ENCODE measurements at regions not wholly inside any gene's neighbourhood (a gene's known extent, or its start where the extent isn't known, plus 50 kb on each side); places are given as distances from the start of the nearest gene placed in this dataset.

DNA sequence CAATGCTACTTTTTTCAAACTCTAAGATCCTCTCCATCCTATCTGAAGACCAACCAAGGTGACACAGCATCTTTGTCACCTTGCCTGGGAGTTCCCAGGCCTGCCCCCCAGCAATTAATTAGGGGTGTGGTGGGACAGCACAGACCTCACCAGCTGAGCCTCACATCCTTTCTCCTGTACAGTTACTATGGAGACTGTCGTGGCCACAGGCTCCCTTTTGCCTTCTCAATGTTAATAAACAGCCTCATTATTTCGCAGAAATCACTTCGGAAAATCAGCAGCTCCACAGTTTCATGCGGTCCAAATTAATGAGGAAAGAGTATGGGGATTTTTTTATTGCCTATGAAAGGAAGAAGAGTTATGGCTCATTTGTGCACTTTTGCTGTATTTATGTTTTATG, 378.3 kb downstream of the NPHP4 start:
- TF ChIP-seq, protein P1, sequence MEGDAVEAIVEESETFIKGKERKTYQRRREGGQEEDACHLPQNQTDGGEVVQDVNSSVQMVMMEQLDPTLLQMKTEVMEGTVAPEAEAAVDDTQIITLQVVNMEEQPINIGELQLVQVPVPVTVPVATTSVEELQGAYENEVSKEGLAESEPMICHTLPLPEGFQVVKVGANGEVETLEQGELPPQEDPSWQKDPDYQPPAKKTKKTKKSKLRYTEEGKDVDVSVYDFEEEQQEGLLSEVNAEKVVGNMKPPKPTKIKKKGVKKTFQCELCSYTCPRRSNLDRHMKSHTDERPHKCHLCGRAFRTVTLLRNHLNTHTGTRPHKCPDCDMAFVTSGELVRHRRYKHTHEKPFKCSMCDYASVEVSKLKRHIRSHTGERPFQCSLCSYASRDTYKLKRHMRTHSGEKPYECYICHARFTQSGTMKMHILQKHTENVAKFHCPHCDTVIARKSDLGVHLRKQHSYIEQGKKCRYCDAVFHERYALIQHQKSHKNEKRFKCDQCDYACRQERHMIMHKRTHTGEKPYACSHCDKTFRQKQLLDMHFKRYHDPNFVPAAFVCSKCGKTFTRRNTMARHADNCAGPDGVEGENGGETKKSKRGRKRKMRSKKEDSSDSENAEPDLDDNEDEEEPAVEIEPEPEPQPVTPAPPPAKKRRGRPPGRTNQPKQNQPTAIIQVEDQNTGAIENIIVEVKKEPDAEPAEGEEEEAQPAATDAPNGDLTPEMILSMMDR (IDR thresholded peaks at IDR 0.05): no peak
- TF ChIP-seq POLR2A (IDR thresholded peaks at IDR 0.05): no peak
- Histone ChIP-seq H3K4me3 (no peak overlapping the region), H3K27me3 (peaks cover 0 to 53% (median 11%) of the 10 kb centered on the region in 9 donors), H3K27ac (no peak overlapping the region), H3K36me3 (no peaks in the 10 kb centered on the region), H3K9me3 (peaks cover 0 to 12% (median 0%) of the 10 kb centered on the region in 12 donors), H3K4me1 (no peaks in the 10 kb centered on the region)
- DNase-seq (no peak), ATAC-seq (no peak)
- 84 to 86% (median 85%) methylated on average over 4 of the region's 4 CpGs for WGBS, 4 donors
- intact Hi-C loops (cut with DNase I): no loop called here

DNA sequence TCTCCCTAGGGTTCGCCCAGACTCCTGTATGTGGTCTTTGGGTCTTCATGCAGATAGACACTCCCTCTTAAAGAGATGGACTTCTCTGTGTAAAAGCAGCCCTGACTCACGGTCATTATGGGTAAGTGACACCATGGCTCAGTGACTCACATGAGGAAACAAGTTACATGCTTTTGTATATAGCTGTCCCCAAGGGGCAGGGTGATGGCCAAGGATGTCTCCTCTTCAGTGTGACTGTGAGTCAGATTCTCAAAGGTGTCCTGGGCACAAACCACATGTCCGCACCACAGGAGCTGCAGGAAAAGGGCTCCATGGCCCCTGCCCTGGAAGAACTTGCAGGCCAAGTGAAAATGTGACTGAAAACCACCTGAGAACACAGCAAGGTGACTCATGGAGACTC, 380.4 kb downstream of the NPHP4 start:
- H3K9me3 ChIP-seq: peaks cover 0 to 24% (median 2%) of the 10 kb centered on the region in 12 donors
- no peaks in the 10 kb centered on the region for H3K4me1 ChIP-seq
- DNase-seq (no peak), ATAC-seq (no peak)
- H3K4me3 ChIP-seq: no peak overlapping the region
- no peaks in the 10 kb centered on the region for H3K36me3 ChIP-seq
- whole genome bisulfite sequencing, 4 donors: 82 to 95% (median 85%) methylated on average over 3 of the region's 3 CpGs
- intact Hi-C loops (cut with DNase I): no loop called here
- H3K27ac ChIP-seq: no peak overlapping the region
- TF ChIP-seq, protein P1 (IDR thresholded peaks at IDR 0.05): no peak
- TF ChIP-seq POLR2A (IDR thresholded peaks at IDR 0.05): no peak
- peaks cover 0 to 35% (median 10%) of the 10 kb centered on the region in 9 donors for H3K27me3 ChIP-seq

DNA sequence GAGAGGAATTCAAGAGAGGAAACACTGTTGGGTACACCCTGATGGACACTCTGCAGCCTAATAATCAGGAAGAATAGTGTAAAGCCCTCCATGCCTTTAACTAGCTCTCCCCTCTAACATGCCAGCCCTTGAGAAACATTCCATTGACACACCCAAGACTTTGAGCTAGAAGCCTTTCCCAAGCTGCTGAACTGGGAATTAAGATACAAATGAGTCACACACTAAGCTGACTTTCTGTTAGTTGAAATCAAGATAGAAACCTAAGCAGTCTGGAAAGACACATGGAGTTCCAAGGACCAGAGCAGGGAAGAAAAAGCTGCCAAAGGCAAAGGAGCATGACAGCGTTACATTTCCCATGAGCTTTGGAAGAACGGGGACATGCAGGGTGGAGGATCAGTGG, 380.8 kb downstream of the NPHP4 start:
- Histone ChIP-seq H3K4me3 (no peak overlapping the region), H3K27me3 (peaks cover 0 to 31% (median 10%) of the 10 kb centered on the region in 9 donors), H3K4me1 (no peaks in the 10 kb centered on the region), H3K27ac (no peak overlapping the region), H3K9me3 (peaks cover 0 to 24% (median 2%) of the 10 kb centered on the region in 12 donors), H3K36me3 (no peaks in the 10 kb centered on the region)
- intact Hi-C loops (cut with DNase I): no loop called here
- no peak for DNase-seq
- no peak for TF ChIP-seq POLR2A (IDR thresholded peaks at IDR 0.05)
- TF ChIP-seq, protein P1 (IDR thresholded peaks at IDR 0.05): no peak
- no peak for ATAC-seq
- 65 to 73% (median 70%) methylated on average over 2 of the region's 2 CpGs for WGBS, 4 donors

DNA sequence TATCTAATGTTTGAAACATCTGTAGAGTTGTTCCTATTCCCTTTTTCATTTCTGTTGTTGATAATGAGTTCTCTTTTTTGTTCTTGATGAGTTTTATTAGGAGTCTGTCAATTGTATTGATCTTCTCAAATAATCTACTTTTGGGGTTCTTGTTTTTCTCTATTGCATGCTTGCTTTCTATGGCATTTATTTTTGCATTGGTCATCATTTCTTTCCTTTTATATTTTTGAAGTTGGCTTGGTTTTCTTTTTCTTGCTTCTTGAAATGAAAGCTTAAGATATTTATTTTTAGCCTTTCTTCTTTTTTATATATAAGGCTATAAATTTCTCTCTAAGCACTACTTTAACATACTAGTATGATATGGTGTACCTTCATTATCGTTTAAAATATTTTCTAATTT, 381.8 kb downstream of the NPHP4 start:
- intact Hi-C loops (cut with DNase I): no loop called here
- H3K4me1 ChIP-seq: no peaks in the 10 kb centered on the region
- H3K27ac ChIP-seq: no peak overlapping the region
- TF ChIP-seq, protein P1 (IDR thresholded peaks at IDR 0.05): no peak
- TF ChIP-seq POLR2A (IDR thresholded peaks at IDR 0.05): no peak
- peaks cover 0 to 21% (median 6%) of the 10 kb centered on the region in 9 donors for H3K27me3 ChIP-seq
- H3K4me3 ChIP-seq: no peak overlapping the region
- no peaks in the 10 kb centered on the region for H3K36me3 ChIP-seq
- WGBS, 4 donors: 77 to 92% (median 79%) methylated on average over 1 of the region's 1 CpG
- ATAC-seq (no peak), DNase-seq (no peak)
- peaks cover 0 to 24% (median 2%) of the 10 kb centered on the region in 12 donors for H3K9me3 ChIP-seq

Measured in heart left ventricle (tissue), 16 donors.